ENCODE measurements at regions not wholly inside any gene's neighbourhood (a gene's known extent, or its start where the extent isn't known, plus 50 kb on each side); places are given as distances from the start of the nearest gene placed in this dataset.

- 63 to 97% (median 93%) methylated on average over 1 of the region's 1 CpG for WGBS, 3 donors
- Histone ChIP-seq H3K9me3 (no peaks in the 10 kb centered on the region), H3K36me3 (no peaks in the 10 kb centered on the region), H3K27ac (no peak overlapping the region), H3K27me3 (no peaks in the 10 kb centered on the region), H3K4me3 (no peak overlapping the region), H3K4me1 (ENCODE audit: insufficient read depth) (no peaks in the 10 kb centered on the region)
- TF ChIP-seq CTCF (IDR thresholded peaks at IDR 0.05): no peak
- no peak for TF ChIP-seq POLR2A (IDR thresholded peaks at IDR 0.05)
- TF ChIP-seq EP300 (IDR thresholded peaks at IDR 0.05): no peak
- intact Hi-C loops (cut with DNase I): no loop called here
- DNase-seq: no peak
These were observed 494.6 kb upstream of the EPHA5 start for GRCh38 chr4:66164869-66165268.

- H3K27me3 ChIP-seq: no peaks in the 10 kb centered on the region
- TF ChIP-seq EP300 (IDR thresholded peaks at IDR 0.05) (no peak), CTCF (IDR thresholded peaks at IDR 0.05) (no peak), POLR2A (IDR thresholded peaks at IDR 0.05) (no peak)
- H3K27ac ChIP-seq: no peak overlapping the region
- no peak overlapping the region for H3K4me3 ChIP-seq
- H3K4me1 ChIP-seq (ENCODE audit: insufficient read depth): no peaks in the 10 kb centered on the region
- intact Hi-C loops (cut with DNase I): no loop called here
- 65 to 84% (median 76%) methylated on average over 1 of the region's 1 CpG for WGBS, 3 donors
- H3K36me3 ChIP-seq: no peaks in the 10 kb centered on the region
- no peaks in the 10 kb centered on the region for H3K9me3 ChIP-seq
- DNase-seq: no peak
These were observed 490.3 kb upstream of the EPHA5 start for GRCh38 chr4:66160606-66161005.

GRCh38 chr4:66157594-66157993 is 487.3 kb upstream of the EPHA5 start:
- DNase-seq: no peak
- no peaks in the 10 kb centered on the region for H3K9me3 ChIP-seq
- intact Hi-C loops (cut with DNase I): no loop called here

GRCh38 chr4:66130042-66130441 is 459.8 kb upstream of the EPHA5 start:
- 76 to 87% (median 78%) methylated on average over 6 of the region's 6 CpGs for WGBS, 3 donors
- TF ChIP-seq CTCF (IDR thresholded peaks at IDR 0.05) (no peak), EP300 (IDR thresholded peaks at IDR 0.05) (no peak), POLR2A (IDR thresholded peaks at IDR 0.05) (no peak)
- Histone ChIP-seq H3K4me1 (ENCODE audit: insufficient read depth) (no peaks in the 10 kb centered on the region), H3K9me3 (no peaks in the 10 kb centered on the region), H3K27me3 (no peaks in the 10 kb centered on the region), H3K4me3 (no peak overlapping the region), H3K27ac (no peak overlapping the region), H3K36me3 (no peaks in the 10 kb centered on the region)
- no peak for DNase-seq
- intact Hi-C loops (cut with DNase I): no loop called here

More at GRCh38 chr4:66157594-66157993, 487.3 kb upstream of the EPHA5 start:
- Histone ChIP-seq H3K27me3 (no peaks in the 10 kb centered on the region), H3K27ac (no peak overlapping the region), H3K4me3 (no peak overlapping the region), H3K36me3 (no peaks in the 10 kb centered on the region), H3K4me1 (ENCODE audit: insufficient read depth) (no peaks in the 10 kb centered on the region)
- TF ChIP-seq POLR2A (IDR thresholded peaks at IDR 0.05) (no peak), CTCF (IDR thresholded peaks at IDR 0.05) (no peak), EP300 (IDR thresholded peaks at IDR 0.05) (no peak)

Data from ovary (tissue), 7 donors.